GM19324 (cell line): ENCODE measurements at regions not wholly inside any gene's neighbourhood (a gene's known extent, or its start where the extent isn't known, plus 50 kb on each side); places are given as distances from the start of the nearest gene placed in this dataset.
"Not testable (repeated sequence)": the region's sequence is repeated elsewhere in the genome, so short reads cannot be mapped to it uniquely, and the experiment has no call there.

Experiments
- ATAC-seq: cut with Tn5 transposase; IDR thresholded peaks from one replicate; pipeline ENCODE4 v1.9.1; 2021; ENCODE audit warnings: mild to moderate bottlenecking, moderate library complexity; ENCODE audit not compliant: unreplicated experiment, low FRiP score

DNA sequence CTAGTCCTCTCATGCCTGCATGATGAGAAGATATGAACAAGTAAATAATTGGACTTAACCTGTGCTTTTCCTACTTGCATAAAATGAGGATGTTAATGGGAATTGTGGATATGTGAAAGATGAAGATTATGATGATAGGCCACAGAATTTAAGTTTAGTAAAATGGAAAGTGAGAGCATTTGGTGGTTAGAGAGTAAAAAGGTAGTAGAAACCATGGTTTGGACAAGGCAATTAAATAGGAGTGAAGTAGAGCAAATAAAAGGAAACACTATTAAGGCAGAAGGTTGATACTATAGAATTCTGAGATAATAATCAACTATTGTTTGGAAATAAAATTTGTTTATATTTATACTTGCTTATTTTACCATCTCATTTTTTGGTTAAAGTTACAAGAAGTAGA, 1162.5 kb downstream of the MRPL39 start:
- ATAC-seq = no peak

- ATAC-seq = no peak
Measured at GRCh38 chr21:24436236-24436635, 1171.0 kb downstream of the MRPL39 start.

GRCh38 chr21:24428591-24429199, 1178.6 kb downstream of the MRPL39 start:
- ATAC-seq = peak; percentile 89

- no peak for ATAC-seq
Measured at GRCh38 chr21:24424776-24425175, 1182.5 kb downstream of the MRPL39 start.

GRCh38 chr21:24423546-24423945, 1183.7 kb downstream of the MRPL39 start:
- ATAC-seq = no peak

GRCh38 chr21:24420689-24421088, 1186.6 kb downstream of the MRPL39 start:
- peak; percentile 63 for ATAC-seq

GRCh38 chr21:24419641-24420040, 1187.6 kb downstream of the MRPL39 start:
- not testable (repeated sequence) for ATAC-seq

DNA sequence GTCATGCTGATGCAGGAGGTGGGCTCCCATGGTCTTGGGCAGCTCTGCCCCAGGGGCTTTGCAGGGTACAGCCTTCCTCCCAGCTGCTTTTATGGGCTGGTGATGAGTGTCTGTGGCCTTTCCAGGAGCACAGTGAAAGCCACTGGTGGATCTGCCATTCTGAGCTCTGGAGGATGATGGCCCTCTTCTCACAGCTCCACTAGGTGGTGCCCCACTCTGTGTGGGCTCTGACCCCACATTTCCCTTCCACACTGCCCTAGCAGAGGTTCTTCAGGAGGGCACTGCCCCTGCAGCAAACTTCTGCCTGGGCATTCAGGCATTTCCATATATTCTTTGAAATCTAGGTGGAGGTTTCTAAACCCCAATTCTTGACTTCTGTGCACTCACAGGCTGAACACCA, 1188.6 kb downstream of the MRPL39 start:
- ATAC-seq = no peak

- ATAC-seq = no peak
Measured at GRCh38 chr21:24411429-24411828, 1195.9 kb downstream of the MRPL39 start.

GRCh38 chr21:24403221-24403620, 1204.1 kb downstream of the MRPL39 start:
- no peak for ATAC-seq

GRCh38 chr21:24395320-24395923, 1211.9 kb downstream of the MRPL39 start:
- no peak for ATAC-seq

GRCh38 chr21:24375201-24375600, 1232.1 kb downstream of the MRPL39 start:
- ATAC-seq = peak; percentile 57

GRCh38 chr21:24372506-24372905, 1234.8 kb downstream of the MRPL39 start:
- ATAC-seq = no peak

- no peak for ATAC-seq
Measured at GRCh38 chr21:24369746-24370145, 1237.5 kb downstream of the MRPL39 start.

DNA sequence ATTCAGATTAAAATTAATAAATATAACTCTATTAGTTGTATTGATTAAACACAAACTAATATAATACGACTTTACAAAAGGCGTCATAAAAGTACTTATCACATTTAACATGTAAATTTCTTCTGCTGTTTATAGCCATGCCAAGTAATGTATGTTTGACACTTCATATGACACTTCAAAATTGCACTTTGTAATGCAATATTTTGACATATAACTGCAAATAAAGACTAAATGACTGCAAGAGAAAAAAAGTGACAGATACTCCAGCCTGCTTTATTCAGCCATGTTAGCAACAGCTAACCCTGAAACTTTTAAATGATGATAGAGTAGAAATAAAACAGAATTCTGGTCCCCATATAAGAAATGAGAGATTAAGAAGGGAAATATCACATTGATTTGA, 1238.0 kb downstream of the MRPL39 start:
- ATAC-seq = no peak

- no peak for ATAC-seq
Measured at GRCh38 chr21:24367936-24368335, 1239.3 kb downstream of the MRPL39 start.

DNA sequence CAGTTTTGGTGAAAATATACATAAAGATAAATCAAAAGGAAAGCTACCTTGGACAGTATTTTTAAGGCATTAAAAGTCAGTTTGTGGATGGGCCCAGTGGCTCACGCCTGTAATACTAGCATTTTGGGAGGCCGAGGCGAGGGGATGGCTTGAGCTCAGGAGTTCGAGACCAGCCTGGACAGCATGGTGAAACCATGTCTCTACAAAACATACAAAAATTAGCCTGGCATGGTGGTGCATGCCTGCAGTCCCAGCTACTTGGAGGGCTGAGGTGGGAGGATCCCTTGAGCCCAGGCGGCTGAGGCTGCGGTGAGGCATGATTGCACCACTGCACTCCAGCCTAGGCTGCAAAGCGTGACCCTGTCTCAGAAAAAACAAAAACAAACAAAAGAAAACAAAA, 1253.8 kb downstream of the MRPL39 start:
- no peak for ATAC-seq

DNA sequence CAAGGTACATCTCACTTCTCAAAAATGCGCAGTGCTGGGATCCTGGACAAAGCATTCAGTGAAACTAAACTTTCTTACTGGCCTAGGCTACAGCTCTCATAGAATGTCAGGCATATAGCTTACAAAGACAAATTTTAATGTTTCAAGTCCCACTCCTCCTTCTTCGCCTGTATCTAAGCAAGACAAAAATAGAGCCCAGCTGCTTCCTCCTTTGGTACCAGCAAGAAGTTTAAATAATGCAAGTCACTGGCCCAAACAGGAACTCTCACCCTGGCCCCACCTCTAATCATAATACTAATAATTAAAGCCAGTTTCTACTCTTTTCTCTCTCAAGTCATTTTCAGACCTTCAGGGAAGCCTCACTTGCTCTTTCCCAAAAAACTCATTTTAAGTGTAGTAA, 1267.9 kb downstream of the MRPL39 start:
- no peak for ATAC-seq

GRCh38 chr21:24336491-24336890, 1270.8 kb downstream of the MRPL39 start:
- ATAC-seq = no peak

DNA sequence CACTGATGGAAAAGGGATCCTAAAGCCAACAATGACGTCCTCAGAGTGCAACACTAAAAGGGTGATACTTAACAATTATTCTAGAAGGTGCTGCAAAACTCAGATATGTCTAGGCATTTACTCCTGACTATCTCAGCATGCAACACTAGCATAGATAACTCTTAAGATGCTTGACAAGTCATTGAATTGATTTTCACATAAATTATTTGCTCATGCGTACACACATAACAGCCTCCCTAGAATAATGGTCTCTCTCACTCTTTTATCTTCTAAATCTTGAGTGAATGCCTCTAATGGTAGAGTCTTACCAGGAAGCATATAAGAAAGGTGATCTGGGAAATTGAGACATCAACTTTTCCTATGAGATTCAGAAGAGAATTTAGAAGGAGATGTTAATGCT, 1283.7 kb downstream of the MRPL39 start:
- ATAC-seq = no peak

GRCh38 chr21:24316277-24316922, 1290.9 kb downstream of the MRPL39 start:
- no peak for ATAC-seq

- ATAC-seq = no peak
Measured at GRCh38 chr21:24310788-24311187, 1296.5 kb downstream of the MRPL39 start.
